ENCODE measurements at regions not wholly inside any gene's neighbourhood (a gene's known extent, or its start where the extent isn't known, plus 50 kb on each side); places are given as distances from the start of the nearest gene placed in this dataset.
"Not testable (repeated sequence)": the region's sequence is repeated elsewhere in the genome, so short reads cannot be mapped to it uniquely, and the experiment has no call there.

- no peak for TF ChIP-seq CTCF (IDR thresholded peaks at IDR 0.05; ENCODE audit: unreplicated experiment)
- H3K36me3 Mint-ChIP-seq (ENCODE audit: insufficient read depth, unreplicated experiment): no peaks in the 10 kb centered on the region
- no peak for DNase-seq (ENCODE audit: unreplicated experiment)
- H3K4me1 Mint-ChIP-seq (ENCODE audit: insufficient read depth, unreplicated experiment): no peaks in the 10 kb centered on the region
- ChIA-PET POLR2A (no interaction called here), CTCF (no interaction called here)
- BruUV-seq (replicated peaks): no TSS peak
- intact Hi-C loops (cut with micrococcal nuclease): no loop called here
- no peak overlapping the region for H3K4me3 Mint-ChIP-seq (ENCODE audit: unreplicated experiment)
- no peaks in the 10 kb centered on the region for H3K9me3 Mint-ChIP-seq (ENCODE audit: unreplicated experiment)
- H3K27ac Mint-ChIP-seq (ENCODE audit: low read depth, unreplicated experiment): no peak overlapping the region
- no peaks in the 10 kb centered on the region for H3K27me3 Mint-ChIP-seq (ENCODE audit: insufficient read depth, unreplicated experiment)
Measured at GRCh38 chr3:176328198-176328597, 869.1 kb downstream of the TBL1XR1 start.

- H3K36me3 Mint-ChIP-seq (ENCODE audit: insufficient read depth, unreplicated experiment); CTCF ChIA-PET; POLR2A ChIA-PET; H3K4me1 Mint-ChIP-seq (ENCODE audit: insufficient read depth, unreplicated experiment); BruUV-seq (replicated peaks); DNase-seq (ENCODE audit: unreplicated experiment); H3K4me3 Mint-ChIP-seq (ENCODE audit: unreplicated experiment); H3K9me3 Mint-ChIP-seq (ENCODE audit: unreplicated experiment); H3K27me3 Mint-ChIP-seq (ENCODE audit: insufficient read depth, unreplicated experiment); intact Hi-C loops (cut with micrococcal nuclease); H3K27ac Mint-ChIP-seq (ENCODE audit: low read depth, unreplicated experiment): not testable (repeated sequence)
Measured at GRCh38 chr3:176326894-176327490, 870.3 kb downstream of the TBL1XR1 start.

GRCh38 chr3:176321532-176321931 lies 875.8 kb downstream of the TBL1XR1 start:
- BruUV-seq (replicated peaks); H3K36me3 Mint-ChIP-seq (ENCODE audit: insufficient read depth, unreplicated experiment); H3K4me3 Mint-ChIP-seq (ENCODE audit: unreplicated experiment); H3K27me3 Mint-ChIP-seq (ENCODE audit: insufficient read depth, unreplicated experiment); CTCF ChIA-PET; H3K9me3 Mint-ChIP-seq (ENCODE audit: unreplicated experiment); DNase-seq (ENCODE audit: unreplicated experiment); POLR2A ChIA-PET; intact Hi-C loops (cut with micrococcal nuclease); H3K4me1 Mint-ChIP-seq (ENCODE audit: insufficient read depth, unreplicated experiment); H3K27ac Mint-ChIP-seq (ENCODE audit: low read depth, unreplicated experiment): not testable (repeated sequence)

- H3K36me3 Mint-ChIP-seq (ENCODE audit: insufficient read depth, unreplicated experiment): no peaks in the 10 kb centered on the region
- H3K27ac Mint-ChIP-seq (ENCODE audit: low read depth, unreplicated experiment): no peak overlapping the region
- H3K9me3 Mint-ChIP-seq (ENCODE audit: unreplicated experiment): no peaks in the 10 kb centered on the region
- H3K4me3 Mint-ChIP-seq (ENCODE audit: unreplicated experiment): no peak overlapping the region
- ChIA-PET CTCF (no interaction called here), POLR2A (no interaction called here)
- no peak for TF ChIP-seq CTCF (IDR thresholded peaks at IDR 0.05; ENCODE audit: unreplicated experiment)
- no peaks in the 10 kb centered on the region for H3K4me1 Mint-ChIP-seq (ENCODE audit: insufficient read depth, unreplicated experiment)
- intact Hi-C loops (cut with micrococcal nuclease): no loop called here
- H3K27me3 Mint-ChIP-seq (ENCODE audit: insufficient read depth, unreplicated experiment): no peaks in the 10 kb centered on the region
- no peak for DNase-seq (ENCODE audit: unreplicated experiment)
- BruUV-seq (replicated peaks): no TSS peak
Measured at GRCh38 chr3:176321099-176321498, 876.2 kb downstream of the TBL1XR1 start.

GRCh38 chr3:176313426-176313825 lies 883.9 kb downstream of the TBL1XR1 start:
- POLR2A ChIA-PET: no interaction called here

More at GRCh38 chr3:176313426-176313825, 883.9 kb downstream of the TBL1XR1 start:
- no TSS peak for BruUV-seq (replicated peaks)
- DNase-seq (ENCODE audit: unreplicated experiment): no peak
- Mint-ChIP-seq H3K4me3 (ENCODE audit: unreplicated experiment) (no peak overlapping the region), H3K27ac (ENCODE audit: low read depth, unreplicated experiment) (no peak overlapping the region), H3K9me3 (ENCODE audit: unreplicated experiment) (no peaks in the 10 kb centered on the region), H3K27me3 (ENCODE audit: insufficient read depth, unreplicated experiment) (no peaks in the 10 kb centered on the region), H3K4me1 (ENCODE audit: insufficient read depth, unreplicated experiment) (no peaks in the 10 kb centered on the region), H3K36me3 (ENCODE audit: insufficient read depth, unreplicated experiment) (no peaks in the 10 kb centered on the region)
- TF ChIP-seq CTCF (IDR thresholded peaks at IDR 0.05; ENCODE audit: unreplicated experiment): no peak
- CTCF ChIA-PET: no interaction called here
- intact Hi-C loops (cut with micrococcal nuclease): no loop called here

All from MCF 10A (cell line).